GM12864 (cell line): ENCODE measurements at regions not wholly inside any gene's neighbourhood (a gene's known extent, or its start where the extent isn't known, plus 50 kb on each side); places are given as distances from the start of the nearest gene placed in this dataset.

Experiments used
- DNase-seq: peaks from one replicate; pipeline ENCODE4 v3.0.0-alpha.2; 2011; ENCODE audit warnings: low read depth
- H3K4me3 ChIP-seq: 2 replicates; pipeline ENCODE4 v1.5.1; 2011; ENCODE audit warnings: mild to moderate bottlenecking, low read depth, low read length, control low read depth
- TF ChIP-seq, protein P1 (sequence below): IDR thresholded peaks from 2 replicates; pipeline ENCODE4 v1.5.1; 2011; ENCODE audit warnings: low read depth, mild to moderate bottlenecking, moderate library complexity, low read length, control low read depth, inconsistent platforms; ENCODE audit errors: missing control alignments

GRCh38 chr11:122487669-122488068 is 167.9 kb upstream of the UBASH3B start:
- no peak overlapping the region for H3K4me3 ChIP-seq
- TF ChIP-seq, protein P1, sequence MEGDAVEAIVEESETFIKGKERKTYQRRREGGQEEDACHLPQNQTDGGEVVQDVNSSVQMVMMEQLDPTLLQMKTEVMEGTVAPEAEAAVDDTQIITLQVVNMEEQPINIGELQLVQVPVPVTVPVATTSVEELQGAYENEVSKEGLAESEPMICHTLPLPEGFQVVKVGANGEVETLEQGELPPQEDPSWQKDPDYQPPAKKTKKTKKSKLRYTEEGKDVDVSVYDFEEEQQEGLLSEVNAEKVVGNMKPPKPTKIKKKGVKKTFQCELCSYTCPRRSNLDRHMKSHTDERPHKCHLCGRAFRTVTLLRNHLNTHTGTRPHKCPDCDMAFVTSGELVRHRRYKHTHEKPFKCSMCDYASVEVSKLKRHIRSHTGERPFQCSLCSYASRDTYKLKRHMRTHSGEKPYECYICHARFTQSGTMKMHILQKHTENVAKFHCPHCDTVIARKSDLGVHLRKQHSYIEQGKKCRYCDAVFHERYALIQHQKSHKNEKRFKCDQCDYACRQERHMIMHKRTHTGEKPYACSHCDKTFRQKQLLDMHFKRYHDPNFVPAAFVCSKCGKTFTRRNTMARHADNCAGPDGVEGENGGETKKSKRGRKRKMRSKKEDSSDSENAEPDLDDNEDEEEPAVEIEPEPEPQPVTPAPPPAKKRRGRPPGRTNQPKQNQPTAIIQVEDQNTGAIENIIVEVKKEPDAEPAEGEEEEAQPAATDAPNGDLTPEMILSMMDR: no peak
- no peak for DNase-seq

DNA sequence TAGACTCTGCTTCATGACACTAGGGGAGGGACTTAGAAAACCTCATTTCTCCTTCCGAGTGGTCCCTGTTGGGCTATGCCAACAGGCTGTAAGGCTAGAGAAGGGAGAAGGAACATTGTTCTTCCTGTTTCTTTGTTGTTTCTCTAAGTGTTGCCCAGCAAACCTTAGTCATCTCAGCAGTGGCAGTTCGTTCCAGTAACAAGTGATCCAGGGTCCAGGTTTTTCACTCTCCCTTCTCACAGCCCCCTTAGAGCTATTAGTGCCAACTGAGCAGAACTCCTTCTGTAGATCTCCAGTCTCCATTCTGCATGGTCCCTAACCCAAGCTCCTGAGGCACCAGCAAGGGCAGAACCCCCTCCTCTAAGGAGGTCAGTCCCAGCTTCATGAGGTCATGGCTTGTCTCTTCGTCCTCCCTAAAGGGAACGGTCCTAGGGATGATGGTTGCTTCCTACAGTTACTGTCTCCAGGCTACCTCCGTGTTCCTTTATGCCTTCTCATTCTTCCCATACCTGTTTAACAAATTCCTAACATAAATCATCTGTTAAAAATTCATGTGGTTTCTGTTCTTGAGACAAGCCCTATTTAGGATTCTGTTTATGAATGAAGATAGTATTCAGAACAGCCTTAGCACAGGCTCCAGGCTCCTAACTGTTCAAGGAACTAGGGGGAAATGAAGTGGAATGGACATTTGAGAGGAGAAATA is 168.6 kb upstream of the UBASH3B start:
- no peak for DNase-seq
- TF ChIP-seq, protein P1: no peak
- no peak overlapping the region for H3K4me3 ChIP-seq

- H3K4me3 ChIP-seq: no peak overlapping the region
- TF ChIP-seq, protein P1: no peak
- DNase-seq: no peak
Measured at GRCh38 chr11:122478986-122479385, 176.5 kb upstream of the UBASH3B start.

DNA sequence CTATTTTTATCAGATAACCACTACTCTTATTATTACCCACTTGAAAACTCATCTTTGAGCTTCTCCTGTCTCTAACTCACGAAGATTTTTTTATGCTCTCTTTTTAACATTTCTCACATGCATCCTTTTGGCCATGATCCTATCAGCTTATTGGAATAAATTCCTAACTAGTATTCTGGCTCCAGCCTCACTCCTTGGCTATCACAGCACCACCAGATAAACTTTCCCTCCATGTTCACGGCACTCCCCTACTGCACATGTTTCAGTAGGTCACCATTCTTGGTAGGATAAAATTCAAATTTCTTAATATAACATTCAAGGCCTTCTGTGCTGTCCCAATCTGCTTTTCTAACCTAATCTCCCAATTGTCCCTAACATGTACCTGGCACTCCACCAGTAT is 186.6 kb upstream of the UBASH3B start:
- TF ChIP-seq, protein P1: no peak
- no peak for DNase-seq
- no peak overlapping the region for H3K4me3 ChIP-seq

GRCh38 chr11:122463530-122463929 is 192.0 kb upstream of the UBASH3B start:
- no peak overlapping the region for H3K4me3 ChIP-seq
- TF ChIP-seq, protein P1: no peak
- DNase-seq: no peak

DNA sequence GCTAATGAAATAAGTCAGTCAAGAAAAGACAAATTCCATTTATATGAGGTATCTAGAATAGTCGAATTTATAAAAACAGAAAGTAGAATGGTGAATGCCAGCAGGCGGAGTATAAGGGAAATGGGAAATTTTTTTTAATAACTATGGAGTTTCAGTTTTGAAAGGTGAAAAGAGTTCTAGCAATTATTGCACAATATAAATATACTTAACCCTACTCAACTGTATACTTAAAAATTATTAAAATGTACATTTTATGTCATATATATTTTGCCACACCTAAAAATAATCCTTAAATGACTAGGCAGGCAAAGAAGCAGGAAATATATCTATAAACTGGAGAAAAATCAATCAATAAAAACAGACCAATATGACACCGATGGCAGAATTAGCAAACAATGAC is 196.5 kb upstream of the UBASH3B start:
- no peak for DNase-seq
- TF ChIP-seq, protein P1: no peak
- no peak overlapping the region for H3K4me3 ChIP-seq

DNA sequence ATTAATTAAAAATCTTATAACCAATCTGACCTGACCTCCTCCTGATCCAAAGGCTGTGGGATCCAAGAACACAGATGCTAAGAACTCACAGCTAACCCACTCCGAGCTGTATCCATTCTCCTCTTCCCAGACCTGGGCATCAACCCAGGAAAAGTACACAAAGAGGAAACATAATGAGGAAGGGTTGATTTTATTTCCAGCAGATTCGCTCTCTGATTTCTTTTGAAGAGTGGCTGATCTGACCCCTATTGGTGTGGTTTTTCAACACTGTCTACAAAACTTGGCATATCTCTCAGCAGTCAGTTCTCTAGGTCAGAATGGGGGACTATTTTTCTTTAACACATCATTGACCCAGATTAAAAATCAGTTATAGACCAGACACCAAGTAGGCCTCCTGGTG is 201.9 kb upstream of the UBASH3B start:
- no peak overlapping the region for H3K4me3 ChIP-seq
- DNase-seq: no peak
- TF ChIP-seq, protein P1: no peak
